BE2C (cell line): ENCODE measurements at regions not wholly inside any gene's neighbourhood (a gene's known extent, or its start where the extent isn't known, plus 50 kb on each side); places are given as distances from the start of the nearest gene placed in this dataset.
A peak's percentile ranks its signal among the peaks of the same experiment; 100 is the strongest.

Source experiments
- DNase-seq: peaks from one replicate; pipeline ENCODE4 v3.0.0-alpha.2; 2020
- H3K27me3 ChIP-seq: fragments of 250-450 bp; sonication (Bioruptor Pico); 2 replicates; pipeline ENCODE4 v1.5.1; 2020; ENCODE audit warnings: mild to moderate bottlenecking
- H3K36me3 ChIP-seq: fragments of 250-450 bp; sonication (Bioruptor Pico); 2 replicates; pipeline ENCODE4 v1.5.1; 2020; ENCODE audit warnings: mild to moderate bottlenecking
- H3K4me1 ChIP-seq: fragments of 250-450 bp; sonication (Bioruptor Pico); 2 replicates; pipeline ENCODE4 v1.5.1; 2020
- H3K4me3 ChIP-seq: 2 replicates; pipeline ENCODE4 v1.5.1; 2011; ENCODE audit warnings: low read depth, low read length
- H3K9me3 ChIP-seq: fragments of 250-450 bp; sonication (Bioruptor Pico); 2 replicates; pipeline ENCODE4 v1.5.1; 2020
- CTCF ChIP-seq: IDR thresholded peaks from 2 replicates; pipeline ENCODE4 v1.5.1; 2012; ENCODE audit warnings: mild to moderate bottlenecking, low read depth, low read length

DNA sequence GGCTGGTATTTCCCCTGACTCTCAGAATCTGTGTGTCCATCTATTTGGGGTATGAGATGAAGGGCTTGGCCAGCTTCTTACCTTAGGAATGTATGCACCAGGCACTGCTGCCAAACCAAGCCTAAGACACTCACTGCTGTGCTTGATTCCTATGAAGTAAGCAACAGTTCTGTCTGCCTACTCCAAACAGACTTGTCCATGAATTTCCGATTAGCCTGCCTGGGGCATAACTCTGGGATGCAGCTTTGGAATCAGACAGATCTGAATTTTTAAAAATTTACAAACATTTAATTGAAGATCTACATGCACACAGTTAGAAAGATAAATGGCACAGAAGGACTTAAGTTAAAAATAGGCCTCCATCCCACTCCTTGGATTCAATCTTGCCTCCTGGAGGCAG lies 59.5 kb upstream of the JDP2 start:
- Histone ChIP-seq H3K4me1 (peaks cover 7% of the 10 kb centered on the region; the same call in 1 of the 2 replicates), H3K4me3 (no peak overlapping the region), H3K27me3 (no peaks in the 10 kb centered on the region), H3K36me3 (no peaks in the 10 kb centered on the region), H3K9me3 (no peaks in the 10 kb centered on the region)
- no peak for TF ChIP-seq CTCF
- no peak for DNase-seq

DNA sequence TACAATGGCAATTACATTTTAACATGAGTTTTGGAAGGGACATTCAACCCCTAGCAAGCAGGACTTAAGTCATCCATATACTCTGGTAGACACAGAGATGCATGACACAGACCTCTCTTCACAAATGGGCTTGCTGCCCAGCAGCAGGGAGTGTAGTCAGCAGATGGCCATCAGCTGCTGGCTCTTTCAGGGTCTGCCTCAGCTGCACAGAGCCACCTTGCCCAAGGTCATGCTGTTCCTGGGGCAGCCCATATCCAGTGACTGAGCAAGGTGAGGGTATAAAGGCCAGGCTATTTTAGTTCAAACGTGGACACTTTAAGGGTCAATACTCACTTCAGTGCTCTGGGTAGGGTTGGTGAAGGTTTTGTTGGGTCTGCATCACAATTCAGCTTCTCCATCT lies 58.3 kb upstream of the JDP2 start:
- Histone ChIP-seq H3K4me3 (no peak overlapping the region), H3K4me1 (peaks cover 7% of the 10 kb centered on the region; the same call in 1 of the 2 replicates), H3K27me3 (no peaks in the 10 kb centered on the region), H3K9me3 (no peaks in the 10 kb centered on the region), H3K36me3 (no peaks in the 10 kb centered on the region)
- no peak for TF ChIP-seq CTCF
- DNase-seq, result peak; percentile 39

DNA sequence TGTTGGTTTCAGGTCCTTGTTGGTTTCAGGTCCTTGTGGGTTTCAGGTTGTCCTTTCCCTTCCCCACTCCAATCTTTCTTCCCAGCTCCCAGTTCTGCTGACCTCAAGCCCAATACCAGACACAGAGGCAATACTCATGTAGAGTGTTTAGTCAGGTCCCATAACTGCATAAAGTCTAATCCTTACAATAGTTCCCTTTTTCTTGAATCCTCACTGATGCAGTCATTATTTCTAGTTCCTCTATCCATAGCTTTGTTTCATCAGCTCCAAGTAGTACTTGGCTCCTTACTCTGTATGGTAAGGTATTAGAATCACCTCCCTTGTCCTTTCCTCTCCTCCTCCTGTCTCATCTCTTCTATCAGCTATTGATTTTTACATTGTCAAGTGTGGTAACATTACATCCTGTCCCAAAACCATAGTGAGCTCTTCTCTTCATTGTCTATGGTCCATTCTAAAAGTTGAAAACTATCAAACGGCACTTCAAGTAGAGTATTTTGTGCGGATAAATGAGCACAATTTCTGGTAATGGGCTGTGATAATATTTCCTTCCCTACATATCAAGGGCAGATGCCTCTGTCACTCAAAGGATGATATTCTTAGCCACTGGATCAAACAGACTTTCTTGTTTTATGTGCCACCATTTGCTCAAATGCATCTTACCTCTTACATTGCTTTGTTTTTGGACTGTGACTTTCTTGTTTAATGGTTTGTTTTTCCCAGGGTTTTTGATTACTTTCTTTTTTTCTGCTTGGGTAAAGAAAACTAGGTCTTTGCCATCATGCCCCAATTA lies 57.2 kb upstream of the JDP2 start:
- TF ChIP-seq CTCF, result no peak
- no peaks in the 10 kb centered on the region for H3K4me1 ChIP-seq
- no peak overlapping the region for H3K4me3 ChIP-seq
- no peaks in the 10 kb centered on the region for H3K9me3 ChIP-seq
- no peak for DNase-seq
- no peaks in the 10 kb centered on the region for H3K36me3 ChIP-seq
- no peaks in the 10 kb centered on the region for H3K27me3 ChIP-seq

DNA sequence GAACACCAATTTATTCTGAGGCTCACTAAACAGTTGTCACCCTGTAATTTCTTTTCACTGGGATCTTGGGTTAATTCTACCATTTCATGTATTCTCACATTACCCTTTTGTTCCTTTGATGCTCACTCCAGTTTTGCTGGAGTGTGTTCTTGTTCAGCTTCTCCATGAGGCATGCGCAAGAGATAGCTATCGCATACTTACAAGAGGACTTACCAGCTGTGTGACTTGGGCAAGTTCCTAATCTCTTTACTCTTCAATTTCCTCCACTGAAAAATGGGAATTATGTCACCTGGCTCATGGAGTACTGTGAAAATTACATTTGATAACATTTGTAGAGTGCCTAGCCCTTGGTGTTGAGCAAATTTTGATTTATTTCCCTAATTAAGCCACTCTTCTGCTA lies 56.5 kb upstream of the JDP2 start:
- Histone ChIP-seq H3K4me1 (no peaks in the 10 kb centered on the region), H3K9me3 (no peaks in the 10 kb centered on the region), H3K36me3 (no peaks in the 10 kb centered on the region), H3K4me3 (no peak overlapping the region), H3K27me3 (no peaks in the 10 kb centered on the region)
- no peak for TF ChIP-seq CTCF
- no peak for DNase-seq

- H3K9me3 ChIP-seq, result no peaks in the 10 kb centered on the region
- no peaks in the 10 kb centered on the region for H3K4me1 ChIP-seq
- H3K36me3 ChIP-seq, result no peaks in the 10 kb centered on the region
- DNase-seq, result no peak
- TF ChIP-seq CTCF, result no peak
- H3K4me3 ChIP-seq, result no peak overlapping the region
- H3K27me3 ChIP-seq, result no peaks in the 10 kb centered on the region
Observed at GRCh38 chr14:75372260-75372659, 55.6 kb upstream of the JDP2 start.

- Histone ChIP-seq H3K36me3 (no peaks in the 10 kb centered on the region), H3K27me3 (no peaks in the 10 kb centered on the region), H3K4me3 (no peak overlapping the region), H3K4me1 (no peaks in the 10 kb centered on the region), H3K9me3 (no peaks in the 10 kb centered on the region)
- no peak for TF ChIP-seq CTCF
- no peak for DNase-seq
Observed at GRCh38 chr14:75373133-75373532, 54.7 kb upstream of the JDP2 start.
